ENCODE measurements at regions not wholly inside any gene's neighbourhood (a gene's known extent, or its start where the extent isn't known, plus 50 kb on each side); places are given as distances from the start of the nearest gene placed in this dataset.

DNA sequence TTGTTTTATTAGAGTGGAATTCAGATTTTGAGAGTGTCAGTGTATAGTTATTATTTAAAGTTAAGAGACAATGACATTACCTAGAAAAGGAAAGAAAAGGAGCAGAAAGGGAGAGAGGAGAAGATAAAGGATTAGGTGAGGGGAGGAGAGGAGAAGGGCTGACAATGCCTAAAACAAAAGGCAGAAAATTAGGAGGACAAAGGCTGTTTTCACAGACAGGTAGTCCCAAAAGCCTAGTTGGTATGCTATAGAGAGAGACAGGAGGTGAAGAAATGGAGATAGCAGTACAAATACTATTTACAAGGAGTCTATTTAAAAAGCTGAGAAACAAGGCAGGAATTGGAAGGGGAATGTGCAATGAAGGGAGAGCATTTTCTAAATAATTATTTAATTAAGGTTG is 409.4 kb upstream of the ADGRB3 start:
- Histone ChIP-seq H3K14ac (ENCODE audit: insufficient read length) (no peak overlapping the region), H2BK5ac (ENCODE audit: low read depth, low read length) (no peak overlapping the region), H3K4me2 (ENCODE audit: insufficient read depth in 1 of 2, low read depth in 2 of 2, low read length in 2 of 2) (0 out of 4 replicates have a peak overlapping the region, but pooled peaks have one; percentile 6 to 9), H3K18ac (ENCODE audit: extremely low read depth, low read length) (no peak overlapping the region), H3K56ac (replicated peaks; ENCODE audit: insufficient read length, low read depth, low read length) (no peak overlapping the region), H4K20me1 (replicated peaks in 1 of 2; ENCODE audit: control insufficient read depth in 1 of 2, insufficient read depth in 2 of 2, low read length in 2 of 2) (no peaks in the 10 kb centered on the region), H3K4ac (replicated peaks; ENCODE audit: insufficient read length, low read depth, low read length) (no peak overlapping the region), H3K23me2 (ENCODE audit: low read depth, low read length) (no peaks in the 10 kb centered on the region), H2BK15ac (ENCODE audit: low read length) (no peak overlapping the region), H3K4me1 (replicated peaks in 1 of 4; ENCODE audit: control insufficient read depth in 3 of 4, insufficient read depth in 4 of 4, low read length in 3 of 4) (peaks cover 0 to 5% (median 0%) of the 10 kb centered on the region in 4 experiments; a peak in 1 of 7 replicates), H2AFZ (ENCODE audit: low read length) (no peak overlapping the region), H2BK20ac (ENCODE audit: low read length) (no peak overlapping the region), H3K4me3 (ENCODE audit: extremely low read depth in 1 of 4, insufficient read depth in 2 of 4, low read depth in 3 of 4, low read length in 4 of 4) (no peak overlapping the region), H3K36me3 (ENCODE audit: control insufficient read depth in 2 of 4, insufficient read depth in 4 of 4, low read length in 3 of 4) (no peaks in the 10 kb centered on the region), H3K9ac (replicated peaks in 1 of 4; ENCODE audit: extremely low read depth in 1 of 4, low read depth in 3 of 4, low read length in 3 of 4) (no peak overlapping the region), H4K91ac (replicated peaks; ENCODE audit: insufficient read length, low read length) (no peak overlapping the region), H4K5ac (ENCODE audit: insufficient read length, low read depth, low read length) (no peak overlapping the region), H2BK120ac (replicated peaks; ENCODE audit: low read depth, low read length) (no peak overlapping the region), H2BK12ac (ENCODE audit: low read depth, low read length) (no peak overlapping the region), H3K79me2 (ENCODE audit: control insufficient read depth in 1 of 2, insufficient read depth in 2 of 2, low read length in 2 of 2) (no peaks in the 10 kb centered on the region), H2AK5ac (ENCODE audit: low read depth, low read length) (no peak overlapping the region), H4K8ac (ENCODE audit: extremely low read depth, insufficient read depth, low read length) (no peak overlapping the region), H3K23ac (ENCODE audit: insufficient read length) (no peak overlapping the region), H3K9me3 (ENCODE audit: insufficient read depth in 2 of 2, low read depth in 1 of 2, low read length in 1 of 2) (no peaks in the 10 kb centered on the region), H3K27ac (ENCODE audit: low read depth, low read length) (no peak overlapping the region), H3K79me1 (ENCODE audit: low read depth, low read length) (no peaks in the 10 kb centered on the region), H3K27me3 (replicated peaks in 1 of 4; ENCODE audit: control insufficient read depth in 3 of 4, extremely low read depth in 1 of 4, insufficient read depth in 3 of 4, low read length in 3 of 4) (no peaks in the 10 kb centered on the region)
- POLR2A ChIA-PET (ENCODE audit: partially characterized antibody) = no interaction called here
- FAIRE-seq (no peak), DNase-seq (ENCODE audit: low read depth in 1 of 2, low spot score in 2 of 2) (no peak)
- CTCF ChIA-PET (ENCODE audit: partially characterized antibody) = interaction anchor here (0.6 to 1.7 kb wide), 3 partner anchors 13 to 1564 kb away, joined by 4 to 8 read pairs (median 5); no protein-coding TSS in a partner anchor
- no peak for TF ChIP-seq TAF1 (IDR thresholded peaks at IDR 0.05; ENCODE audit: low read depth, low read length)
- TF ChIP-seq TCF12 (IDR thresholded peaks at IDR 0.05; ENCODE audit: low read depth, low read length) = no peak
- no peak for TF ChIP-seq POLR2A (IDR thresholded peaks at IDR 0.05; ENCODE audit: control extremely low read depth in 1 of 2, low read depth in 2 of 2, low read length in 2 of 2)
- TF ChIP-seq POLR2AphosphoS5 (IDR thresholded peaks at IDR 0.05; ENCODE audit: low read depth, low read length) = no peak
- TF ChIP-seq GABPA (IDR thresholded peaks at IDR 0.05; ENCODE audit: borderline replicate concordance, insufficient read depth, low read length) = no peak
- no peak for TF ChIP-seq RBBP5 (IDR thresholded peaks at IDR 0.05; ENCODE audit: borderline replicate concordance, low read depth, low read length)

Measured in H1 (cell line).